Activated CD8-positive, alpha-beta memory T cell treated with anti-CD3 and anti-CD28 coated beads for 4 hours (primary cell): ENCODE measurements at regions not wholly inside any gene's neighbourhood (a gene's known extent, or its start where the extent isn't known, plus 50 kb on each side); places are given as distances from the start of the nearest gene placed in this dataset.

Experiments used
- DNase-seq, 2 donors: peaks; one replicate each; pipeline ENCODE4 v3.0.0-alpha.2; 2020; ENCODE audit warnings: low read depth in 2 of 2

DNA sequence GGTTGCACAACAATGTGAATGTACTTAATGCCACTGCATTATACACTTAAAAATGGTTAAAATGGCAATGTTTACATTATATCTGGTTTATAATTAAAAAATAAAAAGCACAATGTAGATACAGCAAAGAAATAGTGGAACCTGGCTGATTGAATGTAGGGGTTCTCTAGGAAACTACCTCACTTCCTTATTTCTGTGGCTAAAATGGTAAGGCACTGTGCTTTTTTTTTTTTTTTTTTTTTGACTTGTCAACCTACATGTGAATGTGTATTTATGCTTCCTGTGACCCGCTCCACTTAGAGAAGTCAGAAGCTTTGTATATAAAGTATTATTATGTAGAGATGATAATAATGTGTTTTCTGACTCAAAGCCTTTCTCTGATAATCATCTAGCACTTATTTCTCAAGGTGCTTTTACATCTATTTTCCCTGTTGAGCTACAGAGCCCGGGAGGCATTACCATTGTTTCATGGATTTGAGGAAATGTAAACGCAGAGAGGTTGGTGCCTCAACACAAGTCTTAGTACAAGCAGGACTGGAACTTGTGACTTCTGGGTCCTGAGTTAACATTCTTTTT is 55.0 kb downstream of the SOX4 start:
- DNase-seq, result no peak

DNA sequence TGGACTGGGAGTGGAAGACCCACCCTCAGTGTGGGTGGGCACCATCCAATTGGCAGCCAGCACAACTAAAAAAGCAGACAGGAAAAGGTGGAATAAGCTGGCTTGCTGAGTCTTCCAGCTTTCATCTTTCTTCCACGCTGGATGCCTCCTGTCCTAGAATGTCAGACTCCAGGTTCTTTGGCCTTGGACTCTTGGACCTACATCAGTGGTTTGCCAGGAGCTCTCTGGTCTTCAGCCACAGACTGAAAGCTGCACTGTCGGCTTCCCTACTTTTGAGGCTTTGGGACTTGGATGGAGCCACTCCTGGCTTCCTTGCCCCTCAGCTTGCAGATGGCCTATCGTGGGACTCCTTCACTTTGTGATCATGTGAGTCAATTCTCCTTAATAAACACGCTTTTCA is 59.8 kb downstream of the SOX4 start:
- DNase-seq, result no peak

DNA sequence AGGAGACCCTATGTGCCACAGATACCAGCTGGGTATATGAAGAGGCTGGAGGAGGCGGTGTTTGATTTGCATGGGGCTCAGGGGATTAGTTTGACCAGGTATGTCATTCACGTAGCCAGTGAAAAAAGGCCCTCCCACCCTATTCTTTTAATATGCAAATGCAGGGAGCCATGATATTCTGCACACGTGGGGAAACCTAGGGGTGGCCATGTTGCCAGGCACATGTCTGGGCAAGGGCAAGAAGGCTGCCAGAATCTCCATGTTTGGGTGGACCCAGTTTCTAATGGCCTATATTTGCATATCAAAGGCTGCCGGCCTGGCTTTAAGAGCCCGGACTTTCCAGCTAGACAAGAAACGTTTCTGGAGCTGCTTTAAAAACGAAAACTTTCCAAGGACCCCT is 60.4 kb downstream of the SOX4 start:
- DNase-seq, result no peak

DNA sequence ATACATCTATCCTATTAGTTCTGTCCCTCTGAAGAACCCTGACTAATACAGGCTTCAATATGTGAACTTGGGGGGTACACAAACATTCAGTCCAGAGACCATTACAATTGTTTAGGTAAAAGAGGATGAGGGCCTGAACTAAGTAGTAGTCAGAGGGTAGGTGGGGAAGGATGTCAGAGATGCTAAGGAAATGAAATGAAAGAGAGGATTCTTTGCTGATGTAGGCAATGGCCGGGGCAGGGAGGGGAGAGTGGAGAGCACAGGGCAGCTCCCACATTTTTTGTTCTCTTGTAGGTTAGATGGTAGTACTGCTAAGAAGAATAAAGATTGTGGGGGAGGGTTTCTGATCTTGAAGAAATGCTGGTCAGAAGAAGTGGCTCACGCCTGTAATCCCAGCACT is 60.8 kb downstream of the SOX4 start:
- DNase-seq, result no peak

DNA sequence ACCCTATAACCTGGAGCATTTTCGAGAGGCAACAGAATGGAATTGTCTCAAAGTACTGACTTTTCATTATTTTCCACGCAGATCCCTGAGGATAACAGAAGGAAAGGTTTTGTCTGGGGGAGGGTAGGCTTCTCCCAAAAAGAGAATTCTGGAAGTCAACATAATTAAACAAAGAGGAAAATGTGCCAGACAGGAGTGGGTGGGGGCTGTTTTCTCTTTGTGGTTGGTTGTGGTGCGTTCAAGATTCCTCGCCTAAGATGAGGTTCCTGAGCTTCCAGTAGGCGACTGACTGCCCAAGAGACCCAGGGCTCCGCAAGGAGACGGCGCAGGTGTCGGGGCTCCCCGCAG is 70.4 kb downstream of the SOX4 start:
- DNase-seq, result no peak

DNA sequence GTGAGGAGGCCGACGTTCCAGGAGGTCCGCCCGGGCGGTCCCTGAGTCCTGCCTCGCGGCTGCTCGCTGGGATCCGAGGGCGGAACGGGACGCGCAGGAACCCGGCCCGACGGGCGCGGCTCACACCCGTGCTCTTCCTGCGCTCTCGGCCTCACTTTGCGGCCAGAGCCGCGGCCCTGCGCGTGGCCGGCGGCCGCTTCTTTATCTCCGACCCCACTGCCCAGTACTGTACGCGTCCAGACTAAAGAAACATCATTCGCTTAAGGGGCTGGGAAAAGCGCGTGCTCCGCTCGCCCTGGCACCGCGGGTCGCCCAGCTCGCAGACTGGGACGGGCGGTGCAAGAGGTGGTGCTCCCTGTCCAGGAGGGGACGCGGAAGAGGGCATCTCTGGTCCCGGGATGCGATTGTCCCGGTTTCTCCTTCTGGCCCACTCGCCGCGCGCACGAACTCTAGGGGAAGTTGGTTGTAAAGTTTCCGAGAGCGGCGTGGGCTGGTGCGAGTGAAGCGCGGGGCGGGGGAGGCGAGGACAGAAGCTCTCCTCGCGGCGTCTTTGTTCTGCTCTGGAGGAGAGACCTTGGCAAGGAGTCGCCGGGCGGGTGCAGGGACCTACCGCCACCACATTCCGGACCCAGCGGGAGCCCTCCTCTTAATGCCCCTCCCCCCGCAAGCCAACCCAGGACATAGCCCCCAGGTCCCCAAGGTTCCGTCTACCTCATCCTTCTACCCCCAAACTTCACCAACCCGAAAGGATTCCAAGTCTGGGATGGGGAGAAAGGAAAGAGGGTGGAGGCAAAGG is 71.0 kb downstream of the SOX4 start:
- DNase-seq, result no peak

DNA sequence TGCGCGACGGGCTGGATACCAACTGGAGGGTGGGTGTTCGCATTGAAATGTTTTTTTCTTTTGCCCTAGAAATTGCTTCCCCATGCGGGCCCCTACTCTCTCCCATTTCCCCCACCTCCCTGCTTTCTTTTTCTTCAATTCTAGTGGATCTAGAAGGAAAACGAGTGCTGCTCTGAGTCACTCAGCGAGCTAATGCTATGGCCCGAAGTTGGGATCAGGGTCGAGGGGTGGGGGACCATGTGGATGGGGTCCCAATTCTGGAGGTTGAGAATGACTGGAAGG is 71.5 kb downstream of the SOX4 start:
- no peak for DNase-seq

DNA sequence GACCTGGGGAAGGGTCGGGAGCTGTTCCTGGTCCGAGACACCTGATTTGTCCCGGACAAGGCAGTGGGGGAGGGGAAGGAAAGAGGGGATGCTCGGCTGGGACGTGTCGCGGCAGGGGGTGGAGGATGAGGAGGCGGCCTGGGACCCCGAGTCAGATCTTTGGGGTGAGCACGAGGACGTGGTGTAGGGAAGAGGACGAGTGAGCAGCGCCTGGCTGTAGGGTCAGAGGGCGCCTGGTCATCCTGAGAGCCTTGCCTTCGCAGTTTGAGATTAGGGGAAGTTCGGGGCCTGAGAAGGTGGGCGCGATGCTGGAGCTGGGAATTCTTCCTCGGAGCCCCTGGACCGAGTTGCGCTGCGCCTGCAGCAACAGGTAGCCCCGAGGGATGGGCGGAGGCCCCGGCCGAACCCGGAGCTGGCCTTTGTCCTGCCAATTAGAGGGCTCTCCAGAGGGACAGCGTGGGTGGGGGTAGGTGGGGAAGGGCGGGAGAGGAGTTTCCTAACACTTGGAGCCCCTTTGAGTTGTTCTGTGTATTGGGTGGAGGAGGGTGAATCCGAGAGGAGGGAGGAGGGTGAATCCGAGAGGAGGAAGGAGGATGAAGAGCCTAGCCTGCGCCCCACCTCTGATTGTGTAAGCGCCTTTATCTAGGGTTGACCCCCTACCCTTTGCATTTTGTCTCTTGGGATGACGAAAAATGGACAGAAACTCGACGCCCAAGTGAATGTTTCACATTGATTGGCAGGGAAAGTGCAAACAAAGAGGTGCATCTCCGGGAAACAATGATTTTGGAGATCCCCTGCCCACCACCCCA is 72.0 kb downstream of the SOX4 start:
- DNase-seq, result no peak

DNA sequence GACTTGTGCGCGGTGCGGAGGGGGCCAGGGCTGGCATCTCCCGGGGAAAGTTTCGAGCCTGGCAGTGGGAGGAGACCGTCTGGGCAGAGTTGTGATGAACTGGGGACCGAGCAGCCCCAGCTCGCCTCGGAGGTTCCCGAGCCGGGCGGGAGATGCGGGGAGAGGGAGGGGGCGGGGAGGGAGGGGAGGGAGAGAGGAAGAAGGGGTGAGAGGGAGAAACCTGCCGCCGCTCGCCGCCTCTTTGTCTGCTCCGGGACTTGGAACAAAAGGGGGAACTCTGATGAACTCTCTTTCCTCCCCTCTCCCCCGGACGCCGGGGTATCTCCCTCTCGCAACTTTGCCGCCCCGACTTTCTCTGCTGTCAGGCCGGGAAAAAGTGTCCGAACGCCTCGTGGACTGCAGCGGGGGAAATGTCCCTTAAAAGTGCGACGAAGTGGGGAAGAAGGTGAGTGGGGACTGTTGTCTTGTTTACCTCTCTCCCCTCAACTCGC is 72.7 kb downstream of the SOX4 start:
- no peak for DNase-seq

DNA sequence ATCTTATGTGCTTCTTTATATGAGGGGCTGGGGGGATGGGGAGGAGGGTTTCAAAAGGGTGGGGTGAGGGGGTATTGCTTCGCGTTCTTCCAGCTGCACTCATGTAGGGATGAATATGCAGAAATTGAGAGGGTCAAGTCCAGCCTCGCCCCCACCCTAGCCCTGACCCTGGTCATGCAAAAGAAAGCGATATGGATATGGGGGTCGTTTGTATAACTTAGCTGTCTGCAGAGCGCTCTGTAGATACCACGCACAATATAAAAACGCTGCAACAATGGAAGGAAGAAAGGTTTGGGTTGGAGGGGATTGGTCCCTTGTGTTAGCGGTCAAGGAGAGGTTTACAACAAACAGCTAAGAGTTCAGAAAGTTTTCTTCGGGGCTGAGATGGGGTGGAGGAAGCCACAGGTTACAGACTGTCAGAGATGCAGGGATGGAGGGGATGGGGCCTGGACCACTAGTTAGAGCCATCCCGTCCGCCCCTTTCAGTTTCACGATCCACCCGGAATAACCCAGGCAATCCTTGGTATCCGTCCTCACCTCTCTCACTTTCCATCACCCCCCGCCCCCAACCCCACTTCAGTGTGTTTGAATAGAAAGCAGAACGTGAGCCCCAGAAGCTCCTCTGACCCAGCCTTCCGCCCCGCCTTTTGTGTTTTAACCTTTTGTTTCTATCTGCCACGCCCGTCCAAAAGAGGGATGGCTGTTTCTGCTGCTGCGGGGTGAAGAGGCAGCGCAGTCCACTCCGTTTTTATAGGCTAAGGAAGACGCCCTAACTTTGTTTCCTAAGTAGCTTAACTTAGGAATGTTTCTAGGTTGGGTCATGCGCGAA is 73.5 kb downstream of the SOX4 start:
- no peak for DNase-seq

DNA sequence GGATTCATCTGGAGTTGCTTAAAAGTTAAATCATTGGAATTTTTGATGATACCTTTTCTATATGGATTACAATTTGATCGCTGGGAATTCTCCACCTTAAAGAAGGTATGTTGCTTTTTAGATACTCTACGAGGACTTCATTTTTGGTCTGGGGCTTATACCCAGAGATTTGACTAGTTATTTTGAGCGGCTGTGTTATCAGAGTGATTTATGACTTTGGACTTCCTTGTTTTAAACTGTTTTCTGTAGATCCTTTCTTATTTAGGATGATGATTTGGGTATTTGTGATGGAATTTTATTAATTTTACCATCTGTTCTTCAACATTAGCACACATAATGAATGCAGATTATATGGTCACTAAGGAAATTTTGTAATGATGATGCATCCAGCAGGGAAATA is 75.2 kb downstream of the SOX4 start:
- DNase-seq, result no peak

DNA sequence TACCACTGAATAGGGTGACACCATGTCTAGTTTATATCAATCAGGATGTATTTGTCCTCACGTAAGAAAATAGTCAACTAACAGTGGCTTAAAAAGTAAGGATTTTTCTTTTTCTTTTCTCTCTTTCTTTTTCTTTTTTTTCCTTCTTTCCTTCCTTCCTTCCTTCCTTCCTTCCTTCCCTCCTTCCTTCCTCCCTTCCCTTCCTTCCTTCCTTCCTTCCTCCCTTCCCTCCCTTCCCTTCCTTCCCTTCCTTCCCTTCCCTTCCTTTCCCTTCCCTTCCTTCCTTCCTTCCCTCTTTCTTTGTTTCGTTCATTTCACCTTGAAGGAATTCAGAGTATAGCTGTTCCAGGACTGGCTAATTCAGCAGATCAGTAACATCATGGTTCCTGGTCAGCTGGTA is 83.2 kb downstream of the SOX4 start:
- no peak for DNase-seq

DNA sequence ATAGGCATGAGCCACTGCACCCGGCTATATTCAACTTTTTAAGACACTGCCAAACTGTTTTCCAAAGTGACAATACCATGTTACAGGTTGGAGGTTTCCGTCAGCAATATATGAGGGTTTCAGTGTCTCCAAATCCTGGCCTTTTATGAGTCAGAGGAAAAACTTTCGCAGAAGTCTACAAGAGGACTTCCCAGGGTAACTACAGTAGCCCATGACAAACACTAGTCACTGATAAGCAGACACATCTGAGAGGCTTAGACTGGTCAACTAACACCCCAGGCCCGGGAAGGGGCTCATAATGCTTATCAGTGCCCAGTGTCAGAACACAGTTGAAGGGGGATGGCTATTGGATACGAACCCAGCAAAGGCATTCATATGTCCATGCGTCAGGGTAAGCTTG is 85.4 kb downstream of the SOX4 start:
- no peak for DNase-seq

DNA sequence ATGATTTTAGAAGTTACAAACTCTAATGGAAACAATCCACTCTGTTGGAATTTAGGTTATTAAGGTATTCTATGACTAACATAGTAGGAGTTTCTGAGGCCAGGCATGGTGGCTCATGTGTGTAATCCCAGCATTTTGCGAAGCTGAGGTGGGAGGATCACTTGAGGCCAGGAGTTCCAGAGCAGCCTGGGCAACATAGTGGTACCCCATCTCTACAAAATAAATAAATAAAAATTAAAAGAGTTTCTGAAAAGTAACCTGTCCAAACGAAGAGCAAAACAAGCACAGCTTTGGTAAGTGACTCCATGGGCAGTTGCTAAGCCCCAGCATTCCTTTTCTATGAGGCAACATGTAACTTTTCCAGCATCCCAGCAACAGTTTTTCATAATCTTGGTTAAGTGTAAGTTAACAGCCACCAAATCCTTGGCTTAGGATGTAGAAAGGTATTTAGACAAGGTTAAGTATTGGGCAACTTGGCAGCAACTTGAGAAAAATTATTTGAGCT is 86.3 kb downstream of the SOX4 start:
- DNase-seq, result no peak

DNA sequence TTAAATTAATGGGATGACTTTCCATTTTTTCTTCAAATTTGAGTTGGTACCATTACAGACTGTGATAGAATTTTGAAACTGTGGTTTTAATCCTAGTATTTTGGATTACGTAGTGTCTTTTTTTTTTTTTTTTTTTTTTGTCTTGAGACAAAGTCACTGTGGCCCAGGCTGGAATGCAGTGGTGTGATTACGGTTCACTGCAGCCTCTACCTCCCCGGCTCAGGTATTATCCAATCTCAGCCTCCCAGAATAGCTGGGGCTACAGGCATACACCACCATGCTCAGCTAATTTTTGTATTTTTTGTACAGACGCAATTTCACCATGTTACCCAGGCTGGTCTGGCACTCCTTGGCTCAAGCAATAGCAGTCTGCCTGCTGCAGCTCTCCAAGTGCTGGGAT is 87.1 kb downstream of the SOX4 start:
- no peak for DNase-seq

DNA sequence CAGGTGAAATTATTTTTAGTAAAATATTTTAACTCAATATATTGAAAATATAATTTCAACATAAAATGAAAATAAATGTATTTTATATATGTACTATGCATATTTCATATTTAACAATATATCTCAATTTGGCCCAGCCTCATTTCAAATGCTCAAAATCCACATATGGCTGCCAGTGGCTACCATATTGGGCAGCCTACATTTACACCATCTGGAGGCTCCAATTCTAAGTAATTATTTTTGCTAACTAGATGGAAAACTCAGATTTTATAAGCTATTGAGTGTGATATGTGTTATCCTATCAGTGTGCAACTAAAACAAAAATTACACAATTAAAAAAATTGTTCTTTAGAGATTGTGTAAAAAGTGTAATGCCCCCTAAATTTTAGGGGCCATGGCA is 96.9 kb downstream of the SOX4 start:
- DNase-seq, result no peak

DNA sequence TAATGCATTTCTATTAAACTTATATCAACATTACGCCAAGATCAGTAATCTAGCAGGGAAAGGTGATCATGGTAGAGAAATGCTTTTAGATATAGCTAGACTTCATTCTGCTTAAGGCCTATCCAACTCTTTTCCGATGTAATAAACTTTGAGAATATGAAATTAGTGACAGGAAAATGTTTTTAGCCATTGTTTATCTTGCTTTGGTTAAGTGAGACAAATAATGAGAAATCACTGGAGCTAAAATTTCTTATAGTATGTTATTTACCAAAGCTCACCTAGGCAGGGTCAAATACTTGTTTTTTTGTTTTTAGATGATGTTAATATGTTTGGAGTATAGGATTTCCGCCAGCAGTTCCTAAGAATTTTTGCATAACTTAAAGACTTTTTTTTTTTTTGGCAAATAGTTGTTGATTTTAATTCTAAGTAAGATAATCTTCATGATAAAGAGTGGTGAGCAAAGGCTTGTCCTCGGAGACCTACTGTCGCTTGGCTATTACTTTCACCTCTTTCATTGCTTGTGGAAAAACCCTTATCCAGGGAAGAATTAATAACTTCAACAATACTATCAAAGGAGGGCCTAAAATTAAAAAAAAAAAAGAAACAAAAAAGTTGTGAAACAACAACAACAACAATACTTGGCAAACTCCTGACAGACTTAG is 98.3 kb downstream of the SOX4 start:
- DNase-seq, result no peak

DNA sequence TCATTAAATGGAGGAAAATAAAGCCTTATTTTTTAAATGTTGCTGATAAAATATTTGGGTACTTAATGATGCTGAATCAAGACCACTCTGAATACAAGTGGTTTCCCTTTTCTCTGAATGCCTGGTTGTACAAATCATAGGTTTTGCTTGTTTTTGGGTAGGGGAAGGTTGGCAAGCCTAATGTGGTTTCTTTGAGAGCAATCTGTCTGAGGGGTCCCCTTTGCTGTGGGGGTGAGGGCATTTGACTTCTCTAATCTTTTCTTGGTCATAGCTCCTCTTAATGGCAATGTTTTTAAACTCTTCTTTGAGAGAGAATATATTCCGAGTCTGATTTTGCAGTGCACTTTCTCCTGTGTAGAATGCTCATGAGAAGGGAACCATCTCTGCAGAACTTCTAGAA is 99.2 kb downstream of the SOX4 start:
- no peak for DNase-seq

DNA sequence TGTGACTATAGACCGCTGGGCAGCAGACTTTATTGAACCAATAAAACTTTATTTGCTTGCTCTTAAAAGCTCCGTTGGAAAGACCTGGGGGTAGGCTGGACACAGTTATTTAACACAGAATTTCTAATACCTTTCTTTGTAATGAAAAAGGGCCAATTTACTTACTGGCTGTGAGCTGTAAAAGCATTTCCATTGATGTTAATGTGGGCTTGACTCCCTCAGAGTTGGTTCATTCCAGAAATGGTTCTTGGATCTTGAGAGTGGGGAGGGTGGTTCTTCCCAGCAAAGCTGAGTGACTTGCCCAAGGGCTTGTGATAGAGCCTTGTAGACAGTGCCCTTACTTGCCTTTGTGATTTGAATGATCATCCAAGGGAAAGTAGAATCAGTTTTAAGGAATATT is 100.6 kb downstream of the SOX4 start:
- DNase-seq, result no peak

DNA sequence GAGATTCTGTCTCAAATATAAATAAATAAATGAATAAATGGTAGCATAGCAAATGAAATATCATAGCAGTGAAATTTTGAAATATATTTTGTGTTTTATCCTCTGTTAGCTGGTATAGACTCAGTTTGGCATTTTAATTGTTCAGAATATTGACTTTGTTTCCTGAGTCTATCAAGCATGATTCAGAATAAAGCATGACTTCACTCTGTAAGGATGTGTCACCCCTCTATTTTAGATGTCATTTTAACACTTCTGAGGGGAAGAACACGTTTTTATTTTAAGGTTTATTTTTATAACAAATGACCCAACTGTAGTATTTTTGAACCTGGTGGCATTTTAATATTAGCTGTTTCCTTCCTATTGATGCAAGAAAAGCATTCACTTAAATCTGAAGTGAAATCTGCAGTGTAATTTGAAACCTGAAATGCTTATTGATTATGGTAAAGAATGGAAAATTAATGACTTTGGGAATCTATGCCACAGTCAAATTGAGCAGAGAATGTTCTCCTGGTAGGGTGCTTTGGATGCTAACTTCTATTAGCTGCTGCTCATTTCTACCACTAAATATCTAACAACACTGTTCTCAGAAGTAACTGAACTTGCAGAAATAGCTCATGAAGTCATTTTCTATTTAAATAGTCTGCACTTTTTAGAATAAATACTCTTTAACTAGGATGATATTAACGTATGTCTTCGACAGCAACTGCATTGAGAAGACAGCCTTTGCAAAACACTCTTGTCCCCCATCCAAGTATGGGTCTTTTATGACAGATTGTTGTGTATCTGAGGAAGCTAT is 114.2 kb downstream of the SOX4 start:
- DNase-seq, result no peak

DNA sequence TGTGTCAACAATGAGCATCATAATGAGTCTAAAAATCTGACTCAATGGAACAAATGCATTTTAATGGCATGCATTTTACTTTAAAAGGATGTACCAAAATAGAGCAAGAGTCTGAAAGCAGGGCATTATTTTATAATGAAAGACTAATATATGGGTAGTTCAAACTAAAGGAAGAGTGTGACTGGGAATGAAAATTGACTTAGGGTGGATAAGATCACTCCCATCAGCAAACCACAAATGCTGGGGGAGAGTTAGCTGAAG is 114.7 kb downstream of the SOX4 start:
- DNase-seq, result no peak
